ENCODE measurements at regions not wholly inside any gene's neighbourhood (a gene's known extent, or its start where the extent isn't known, plus 50 kb on each side); places are given as distances from the start of the nearest gene placed in this dataset.

GRCh38 chr12:126343321-126343720, 1278.1 kb downstream of the AACS start (continued):
- TF ChIP-seq EZH2 (IDR thresholded peaks at IDR 0.05; ENCODE audit: low read depth, unreplicated experiment): no peak

DNA sequence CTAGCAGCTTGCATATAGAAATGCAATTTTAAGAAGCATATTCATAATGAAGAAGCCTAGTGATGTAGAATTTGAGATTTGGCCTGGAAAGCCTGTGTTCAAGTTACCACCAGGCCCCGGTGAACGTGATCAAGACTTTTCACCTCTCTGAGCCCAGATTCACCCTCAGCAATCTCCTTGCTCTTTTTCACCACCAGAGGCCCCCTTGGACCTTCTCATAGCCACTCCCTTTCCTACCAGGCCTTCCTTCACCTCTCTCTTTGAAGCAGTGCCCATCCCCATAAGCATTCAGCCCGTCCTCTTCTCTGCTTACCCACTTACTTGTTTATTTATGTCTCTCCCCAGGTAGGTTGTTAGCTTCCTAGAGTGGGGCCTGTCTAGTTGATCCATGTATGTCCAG, 1280.9 kb downstream of the AACS start:
- Histone ChIP-seq H2AFZ (no peak overlapping the region), H3K27me3 (ENCODE audit: insufficient read depth) (no peaks in the 10 kb centered on the region), H3F3A (replicated peaks; ENCODE audit: low read depth) (no peaks in the 10 kb centered on the region), H3K4me1 (ENCODE audit: insufficient read depth) (no peaks in the 10 kb centered on the region), H3K4me3 (no peak overlapping the region), H3K4me2 (no peak overlapping the region), H3K79me2 (replicated peaks; ENCODE audit: insufficient read depth) (no peaks in the 10 kb centered on the region), H3K9me2 (ENCODE audit: insufficient read depth) (no peaks in the 10 kb centered on the region), H3K36me3 (ENCODE audit: insufficient read depth) (peaks cover 3% of the 10 kb centered on the region; the same call in 1 of the 2 replicates), H3K27ac (ENCODE audit: low read depth) (no peak overlapping the region), H4K20me1 (replicated peaks; ENCODE audit: insufficient read depth) (no peaks in the 10 kb centered on the region)
- H3K27me3 Mint-ChIP-seq (ENCODE audit: insufficient read depth, low read depth, poor library complexity): peaks cover 1% of the 10 kb centered on the region
- H3K27ac Mint-ChIP-seq: no peak overlapping the region
- H3K9me3 Mint-ChIP-seq: peaks cover 99% of the 10 kb centered on the region
- no peak overlapping the region for H3K4me3 Mint-ChIP-seq
- no peak for DNase-seq (ENCODE audit: low spot score)
- ATAC-seq: no peak
- TF ChIP-seq ZNF331 (CRISPR knock-in tag; IDR thresholded peaks at IDR 0.05; ENCODE audit: low read depth): no peak
- TF ChIP-seq, protein P1, sequence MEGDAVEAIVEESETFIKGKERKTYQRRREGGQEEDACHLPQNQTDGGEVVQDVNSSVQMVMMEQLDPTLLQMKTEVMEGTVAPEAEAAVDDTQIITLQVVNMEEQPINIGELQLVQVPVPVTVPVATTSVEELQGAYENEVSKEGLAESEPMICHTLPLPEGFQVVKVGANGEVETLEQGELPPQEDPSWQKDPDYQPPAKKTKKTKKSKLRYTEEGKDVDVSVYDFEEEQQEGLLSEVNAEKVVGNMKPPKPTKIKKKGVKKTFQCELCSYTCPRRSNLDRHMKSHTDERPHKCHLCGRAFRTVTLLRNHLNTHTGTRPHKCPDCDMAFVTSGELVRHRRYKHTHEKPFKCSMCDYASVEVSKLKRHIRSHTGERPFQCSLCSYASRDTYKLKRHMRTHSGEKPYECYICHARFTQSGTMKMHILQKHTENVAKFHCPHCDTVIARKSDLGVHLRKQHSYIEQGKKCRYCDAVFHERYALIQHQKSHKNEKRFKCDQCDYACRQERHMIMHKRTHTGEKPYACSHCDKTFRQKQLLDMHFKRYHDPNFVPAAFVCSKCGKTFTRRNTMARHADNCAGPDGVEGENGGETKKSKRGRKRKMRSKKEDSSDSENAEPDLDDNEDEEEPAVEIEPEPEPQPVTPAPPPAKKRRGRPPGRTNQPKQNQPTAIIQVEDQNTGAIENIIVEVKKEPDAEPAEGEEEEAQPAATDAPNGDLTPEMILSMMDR (conservative IDR thresholded peaks at IDR 0.05; ENCODE audit: low read depth in 2 of 2): peak in 1 of 2 experiments; percentile 2; a peak in 1 of 4 replicates
- peaks cover 59% of the 10 kb centered on the region for H3K36me3 Mint-ChIP-seq (ENCODE audit: low read depth)
- no peaks in the 10 kb centered on the region for H3K4me1 Mint-ChIP-seq

DNA sequence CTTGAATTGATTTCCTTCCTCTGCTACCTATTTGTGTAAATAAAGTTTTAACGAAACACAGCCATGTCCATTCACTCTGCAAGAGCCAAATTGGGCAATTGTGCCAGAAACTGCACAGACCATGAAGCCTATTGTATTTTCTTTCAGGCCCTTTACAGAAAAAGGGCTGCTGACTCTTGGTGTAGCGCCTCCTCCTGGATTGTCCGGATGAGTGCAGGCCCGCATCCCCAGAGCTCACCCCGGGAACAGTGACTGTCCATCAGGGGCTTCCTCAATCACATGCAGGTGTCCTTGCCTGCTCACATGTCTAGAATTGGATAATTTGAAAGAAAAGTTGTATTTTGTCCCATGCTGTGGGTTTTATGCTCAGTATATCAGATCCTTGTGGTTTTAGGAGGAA, 1282.2 kb downstream of the AACS start:
- peaks cover 56% of the 10 kb centered on the region for H3K36me3 Mint-ChIP-seq (ENCODE audit: low read depth)
- H3K9me3 Mint-ChIP-seq: peaks cover 99% of the 10 kb centered on the region
- no peaks in the 10 kb centered on the region for H3K4me1 Mint-ChIP-seq
- TF ChIP-seq, protein P1 (conservative IDR thresholded peaks at IDR 0.05; ENCODE audit: low read depth in 2 of 2): peak; percentile 65 to 68
- TF ChIP-seq ETS1 (IDR thresholded peaks at IDR 0.05): no peak
- peaks cover 3% of the 10 kb centered on the region; the same call in 1 of the 2 replicates for H3K36me3 ChIP-seq (ENCODE audit: insufficient read depth)
- no peaks in the 10 kb centered on the region for H3F3A ChIP-seq (replicated peaks; ENCODE audit: low read depth)
- H3K27me3 Mint-ChIP-seq (ENCODE audit: insufficient read depth, low read depth, poor library complexity): peaks cover 3% of the 10 kb centered on the region
- no peak overlapping the region for H3K4me2 ChIP-seq
- H4K20me1 ChIP-seq (replicated peaks; ENCODE audit: insufficient read depth): no peaks in the 10 kb centered on the region
- H2AFZ ChIP-seq: no peak overlapping the region
- H3K79me2 ChIP-seq (replicated peaks; ENCODE audit: insufficient read depth): no peaks in the 10 kb centered on the region
- no peaks in the 10 kb centered on the region for H3K4me1 ChIP-seq (ENCODE audit: insufficient read depth)
- DNase-seq (ENCODE audit: low spot score) (peak; percentile 42), ATAC-seq (no peak)
- H3K27ac ChIP-seq (ENCODE audit: low read depth): no peak overlapping the region
- no peak overlapping the region for H3K4me3 ChIP-seq
- H3K4me3 Mint-ChIP-seq: no peak overlapping the region
- H3K27ac Mint-ChIP-seq: no peak overlapping the region
- H3K9me2 ChIP-seq (ENCODE audit: insufficient read depth): no peaks in the 10 kb centered on the region
- H3K27me3 ChIP-seq (ENCODE audit: insufficient read depth): no peaks in the 10 kb centered on the region
